ENCODE measurements at regions not wholly inside any gene's neighbourhood (a gene's known extent, or its start where the extent isn't known, plus 50 kb on each side); places are given as distances from the start of the nearest gene placed in this dataset.

DNA sequence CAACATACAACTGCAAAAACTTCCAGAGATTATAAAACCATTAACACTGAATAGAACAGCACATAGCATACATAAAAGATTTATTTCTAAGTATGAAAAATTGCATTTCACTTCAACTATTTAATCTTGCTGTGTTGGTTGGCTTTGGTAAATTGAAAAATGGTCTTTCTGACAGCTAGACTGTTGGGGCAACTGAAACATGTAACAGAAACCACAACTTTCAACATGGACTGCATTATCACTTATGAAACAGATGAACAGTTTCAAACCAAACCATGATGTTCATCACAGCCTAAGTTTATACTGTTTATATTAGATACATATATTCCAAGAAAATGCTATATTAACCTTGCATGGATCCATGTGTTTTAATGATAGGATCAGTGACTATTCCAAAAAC lies 324.1 kb upstream of the PCDH9 start:
- TF ChIP-seq YY1 (tag by site-specific recombination; IDR thresholded peaks at IDR 0.05) (no peak), ZNF274 (IDR thresholded peaks at IDR 0.05; ENCODE audit: low read length) (no peak), ZNF274 (tag by site-specific recombination; IDR thresholded peaks at IDR 0.05; ENCODE audit: borderline replicate concordance) (no peak), ZBTB1 (tag by site-specific recombination; IDR thresholded peaks at IDR 0.05) (no peak)
- TF ChIP-seq, protein P1, sequence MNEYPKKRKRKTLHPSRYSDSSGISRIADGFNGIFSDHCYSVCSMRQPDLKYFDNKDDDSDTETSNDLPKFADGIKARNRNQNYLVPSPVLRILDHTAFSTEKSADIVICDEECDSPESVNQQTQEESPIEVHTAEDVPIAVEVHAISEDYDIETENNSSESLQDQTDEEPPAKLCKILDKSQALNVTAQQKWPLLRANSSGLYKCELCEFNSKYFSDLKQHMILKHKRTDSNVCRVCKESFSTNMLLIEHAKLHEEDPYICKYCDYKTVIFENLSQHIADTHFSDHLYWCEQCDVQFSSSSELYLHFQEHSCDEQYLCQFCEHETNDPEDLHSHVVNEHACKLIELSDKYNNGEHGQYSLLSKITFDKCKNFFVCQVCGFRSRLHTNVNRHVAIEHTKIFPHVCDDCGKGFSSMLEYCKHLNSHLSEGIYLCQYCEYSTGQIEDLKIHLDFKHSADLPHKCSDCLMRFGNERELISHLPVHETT (tag by site-specific recombination; IDR thresholded peaks at IDR 0.05): no peak
- TF ChIP-seq, protein P2, sequence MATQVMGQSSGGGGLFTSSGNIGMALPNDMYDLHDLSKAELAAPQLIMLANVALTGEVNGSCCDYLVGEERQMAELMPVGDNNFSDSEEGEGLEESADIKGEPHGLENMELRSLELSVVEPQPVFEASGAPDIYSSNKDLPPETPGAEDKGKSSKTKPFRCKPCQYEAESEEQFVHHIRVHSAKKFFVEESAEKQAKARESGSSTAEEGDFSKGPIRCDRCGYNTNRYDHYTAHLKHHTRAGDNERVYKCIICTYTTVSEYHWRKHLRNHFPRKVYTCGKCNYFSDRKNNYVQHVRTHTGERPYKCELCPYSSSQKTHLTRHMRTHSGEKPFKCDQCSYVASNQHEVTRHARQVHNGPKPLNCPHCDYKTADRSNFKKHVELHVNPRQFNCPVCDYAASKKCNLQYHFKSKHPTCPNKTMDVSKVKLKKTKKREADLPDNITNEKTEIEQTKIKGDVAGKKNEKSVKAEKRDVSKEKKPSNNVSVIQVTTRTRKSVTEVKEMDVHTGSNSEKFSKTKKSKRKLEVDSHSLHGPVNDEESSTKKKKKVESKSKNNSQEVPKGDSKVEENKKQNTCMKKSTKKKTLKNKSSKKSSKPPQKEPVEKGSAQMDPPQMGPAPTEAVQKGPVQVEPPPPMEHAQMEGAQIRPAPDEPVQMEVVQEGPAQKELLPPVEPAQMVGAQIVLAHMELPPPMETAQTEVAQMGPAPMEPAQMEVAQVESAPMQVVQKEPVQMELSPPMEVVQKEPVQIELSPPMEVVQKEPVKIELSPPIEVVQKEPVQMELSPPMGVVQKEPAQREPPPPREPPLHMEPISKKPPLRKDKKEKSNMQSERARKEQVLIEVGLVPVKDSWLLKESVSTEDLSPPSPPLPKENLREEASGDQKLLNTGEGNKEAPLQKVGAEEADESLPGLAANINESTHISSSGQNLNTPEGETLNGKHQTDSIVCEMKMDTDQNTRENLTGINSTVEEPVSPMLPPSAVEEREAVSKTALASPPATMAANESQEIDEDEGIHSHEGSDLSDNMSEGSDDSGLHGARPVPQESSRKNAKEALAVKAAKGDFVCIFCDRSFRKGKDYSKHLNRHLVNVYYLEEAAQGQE (tag by site-specific recombination; IDR thresholded peaks at IDR 0.05): no peak
- TF ChIP-seq, protein P3, sequence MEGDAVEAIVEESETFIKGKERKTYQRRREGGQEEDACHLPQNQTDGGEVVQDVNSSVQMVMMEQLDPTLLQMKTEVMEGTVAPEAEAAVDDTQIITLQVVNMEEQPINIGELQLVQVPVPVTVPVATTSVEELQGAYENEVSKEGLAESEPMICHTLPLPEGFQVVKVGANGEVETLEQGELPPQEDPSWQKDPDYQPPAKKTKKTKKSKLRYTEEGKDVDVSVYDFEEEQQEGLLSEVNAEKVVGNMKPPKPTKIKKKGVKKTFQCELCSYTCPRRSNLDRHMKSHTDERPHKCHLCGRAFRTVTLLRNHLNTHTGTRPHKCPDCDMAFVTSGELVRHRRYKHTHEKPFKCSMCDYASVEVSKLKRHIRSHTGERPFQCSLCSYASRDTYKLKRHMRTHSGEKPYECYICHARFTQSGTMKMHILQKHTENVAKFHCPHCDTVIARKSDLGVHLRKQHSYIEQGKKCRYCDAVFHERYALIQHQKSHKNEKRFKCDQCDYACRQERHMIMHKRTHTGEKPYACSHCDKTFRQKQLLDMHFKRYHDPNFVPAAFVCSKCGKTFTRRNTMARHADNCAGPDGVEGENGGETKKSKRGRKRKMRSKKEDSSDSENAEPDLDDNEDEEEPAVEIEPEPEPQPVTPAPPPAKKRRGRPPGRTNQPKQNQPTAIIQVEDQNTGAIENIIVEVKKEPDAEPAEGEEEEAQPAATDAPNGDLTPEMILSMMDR (tag by site-specific recombination; IDR thresholded peaks at IDR 0.05): no peak
- TF ChIP-seq, protein P4, sequence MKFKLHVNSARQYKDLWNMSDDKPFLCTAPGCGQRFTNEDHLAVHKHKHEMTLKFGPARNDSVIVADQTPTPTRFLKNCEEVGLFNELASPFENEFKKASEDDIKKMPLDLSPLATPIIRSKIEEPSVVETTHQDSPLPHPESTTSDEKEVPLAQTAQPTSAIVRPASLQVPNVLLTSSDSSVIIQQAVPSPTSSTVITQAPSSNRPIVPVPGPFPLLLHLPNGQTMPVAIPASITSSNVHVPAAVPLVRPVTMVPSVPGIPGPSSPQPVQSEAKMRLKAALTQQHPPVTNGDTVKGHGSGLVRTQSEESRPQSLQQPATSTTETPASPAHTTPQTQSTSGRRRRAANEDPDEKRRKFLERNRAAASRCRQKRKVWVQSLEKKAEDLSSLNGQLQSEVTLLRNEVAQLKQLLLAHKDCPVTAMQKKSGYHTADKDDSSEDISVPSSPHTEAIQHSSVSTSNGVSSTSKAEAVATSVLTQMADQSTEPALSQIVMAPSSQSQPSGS (tag by site-specific recombination; IDR thresholded peaks at IDR 0.05; ENCODE audit: low read depth): no peak
